ENCODE measurements at regions not wholly inside any gene's neighbourhood (a gene's known extent, or its start where the extent isn't known, plus 50 kb on each side); places are given as distances from the start of the nearest gene placed in this dataset.
A peak's percentile ranks its signal among the peaks of the same experiment; 100 is the strongest.
"Not testable (repeated sequence)": the region's sequence is repeated elsewhere in the genome, so short reads cannot be mapped to it uniquely, and the experiment has no call there.

GRCh38 chr1:120557605-120558302, 142.9 kb downstream of the NBPF8 start:
- not testable (repeated sequence) for DNase-seq

DNA sequence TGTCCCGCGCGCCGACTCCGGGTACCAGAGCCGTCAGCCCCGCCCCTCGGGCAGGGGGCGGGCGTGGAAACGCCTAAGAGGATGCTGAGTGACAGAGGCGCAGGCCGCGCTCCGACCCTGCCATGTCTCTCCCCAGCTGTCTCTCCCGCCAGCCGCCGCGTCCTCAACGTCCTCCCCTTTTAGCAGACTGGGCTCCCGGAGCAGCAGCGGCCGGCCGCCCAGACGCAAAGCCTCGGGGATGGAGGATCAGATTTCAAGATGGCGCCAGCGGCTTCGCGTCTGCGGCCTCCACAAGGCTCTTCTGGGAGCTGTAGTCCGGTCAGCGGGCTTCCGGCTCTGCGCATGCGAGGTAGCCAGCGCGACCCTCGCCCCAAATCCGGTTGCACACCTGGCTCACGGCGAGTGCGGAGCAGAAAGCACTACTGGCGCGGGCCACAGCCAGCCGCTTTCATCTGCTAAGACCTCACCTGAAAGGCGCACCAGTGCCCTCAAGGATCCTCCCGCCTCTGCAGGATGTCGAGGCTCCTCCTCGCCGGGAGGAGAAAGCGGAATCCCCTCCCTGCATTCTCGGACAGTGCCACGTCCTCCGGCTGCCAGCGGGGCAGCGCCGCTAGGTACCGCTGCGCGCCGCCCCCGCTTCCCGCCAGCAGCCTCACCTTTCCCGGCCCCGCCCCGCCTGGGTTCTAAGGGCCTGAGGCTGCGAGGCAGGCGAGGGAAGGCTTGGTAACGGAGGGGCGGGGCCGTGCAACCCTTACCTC, 143.6 kb downstream of the NBPF8 start:
- DNase-seq: peak; percentile 28

GRCh38 chr1:120561767-120562166, 146.9 kb downstream of the NBPF8 start:
- not testable (repeated sequence) for DNase-seq

- DNase-seq: not testable (repeated sequence)
Measured at GRCh38 chr1:120565396-120565795, 150.6 kb downstream of the NBPF8 start.

DNA sequence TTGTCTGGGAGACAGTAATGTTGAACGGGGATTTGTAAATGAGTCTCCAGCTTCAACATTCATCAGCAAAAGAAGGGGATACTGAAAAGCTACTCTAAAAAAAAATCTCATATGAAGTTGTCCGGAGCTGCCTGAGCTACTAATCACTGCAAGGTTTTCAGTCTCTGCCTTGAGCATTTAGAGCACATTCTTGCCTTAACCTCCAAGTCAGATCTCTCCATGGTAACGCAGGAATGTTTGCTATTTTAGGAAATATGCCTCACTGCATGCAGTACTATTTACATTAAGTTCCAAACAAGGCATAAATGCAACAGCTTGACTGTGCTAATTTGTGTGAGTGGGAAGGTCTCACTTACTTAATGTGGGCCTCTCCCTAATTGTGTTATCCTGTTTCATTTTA, 152.8 kb downstream of the NBPF8 start:
- not testable (repeated sequence) for DNase-seq

- DNase-seq: not testable (repeated sequence)
Measured at GRCh38 chr1:120575201-120575600, 148.5 kb upstream of the NBPF26 start.

DNA sequence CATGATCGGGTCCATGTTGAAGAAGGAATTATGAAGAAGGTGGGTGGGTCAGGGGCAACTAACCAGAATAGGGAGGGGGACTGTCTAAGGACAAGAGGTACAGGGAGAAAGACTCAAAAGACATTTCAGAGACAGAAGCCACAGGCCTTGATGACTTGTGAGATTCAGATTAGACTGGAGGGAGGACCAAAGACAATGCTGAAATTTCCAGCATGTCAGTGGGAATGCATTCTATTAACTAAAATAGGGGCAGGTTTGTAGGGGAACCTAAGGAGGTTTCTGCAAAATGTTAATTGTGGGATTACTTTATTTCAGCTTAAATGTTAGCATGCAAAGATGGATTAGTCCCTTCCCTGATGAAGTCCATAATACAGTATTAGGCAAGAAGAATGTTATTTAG, 141.6 kb upstream of the NBPF26 start:
- DNase-seq: not testable (repeated sequence)

DNA sequence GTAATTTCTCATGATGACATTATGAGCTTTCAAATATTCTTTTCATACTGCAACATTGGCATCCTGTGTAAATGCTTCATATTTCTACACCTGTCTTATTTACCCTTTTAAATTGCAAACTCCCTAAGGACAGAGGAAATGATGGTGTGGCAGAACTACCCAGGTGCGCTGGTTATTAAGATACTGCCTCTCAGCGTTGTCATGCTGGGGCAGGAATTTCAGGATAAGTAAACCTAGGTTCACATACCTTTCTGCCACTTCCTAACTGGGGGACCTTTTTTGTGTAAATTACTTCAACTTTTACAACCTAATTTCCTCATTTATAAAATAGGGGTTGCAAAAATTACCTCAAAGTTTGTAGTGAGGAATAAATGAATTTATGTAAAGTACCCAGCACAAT, 137.7 kb upstream of the NBPF26 start:
- DNase-seq: not testable (repeated sequence)

- DNase-seq: not testable (repeated sequence)
Measured at GRCh38 chr1:120588811-120589210, 134.9 kb upstream of the NBPF26 start.

DNA sequence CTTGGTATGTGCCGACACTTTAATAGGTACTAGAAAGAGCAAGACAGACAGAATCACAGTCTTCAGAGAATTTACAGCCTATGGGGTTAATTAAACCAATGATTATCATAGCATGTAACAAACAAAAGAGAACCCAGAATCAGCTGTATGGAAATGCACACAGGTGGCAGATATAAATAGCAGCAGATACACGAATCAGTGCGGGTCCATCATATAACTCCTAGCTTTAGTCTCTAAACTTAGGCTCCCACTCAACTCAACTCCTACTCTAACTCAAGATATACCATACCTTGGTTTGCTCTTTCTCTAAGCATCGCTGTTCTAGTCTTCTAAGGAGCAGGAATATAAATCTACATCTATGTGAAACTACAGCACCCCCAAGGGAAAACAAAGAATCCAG, 132.0 kb upstream of the NBPF26 start:
- not testable (repeated sequence) for DNase-seq

- not testable (repeated sequence) for DNase-seq
Measured at GRCh38 chr1:120592943-120593342, 130.8 kb upstream of the NBPF26 start.

DNA sequence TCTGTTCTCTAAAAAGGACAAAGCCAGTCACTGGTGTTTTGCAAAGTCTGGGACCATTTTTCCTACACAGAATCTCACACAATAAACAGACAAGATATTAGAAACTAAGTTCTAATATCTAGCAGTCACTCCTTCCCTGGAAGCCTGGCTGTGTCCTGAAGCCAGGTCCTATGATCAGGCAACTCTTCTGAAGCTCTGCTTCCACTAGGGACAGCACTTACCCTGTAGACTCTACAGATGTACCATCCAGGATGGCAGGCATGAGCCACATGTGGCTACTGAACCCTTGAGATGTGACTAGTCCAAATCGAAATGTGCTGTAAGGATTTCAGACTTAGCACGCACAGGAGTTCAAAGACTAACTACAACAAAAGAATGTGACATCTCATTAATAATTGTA, 130.1 kb upstream of the NBPF26 start:
- DNase-seq: not testable (repeated sequence)

DNA sequence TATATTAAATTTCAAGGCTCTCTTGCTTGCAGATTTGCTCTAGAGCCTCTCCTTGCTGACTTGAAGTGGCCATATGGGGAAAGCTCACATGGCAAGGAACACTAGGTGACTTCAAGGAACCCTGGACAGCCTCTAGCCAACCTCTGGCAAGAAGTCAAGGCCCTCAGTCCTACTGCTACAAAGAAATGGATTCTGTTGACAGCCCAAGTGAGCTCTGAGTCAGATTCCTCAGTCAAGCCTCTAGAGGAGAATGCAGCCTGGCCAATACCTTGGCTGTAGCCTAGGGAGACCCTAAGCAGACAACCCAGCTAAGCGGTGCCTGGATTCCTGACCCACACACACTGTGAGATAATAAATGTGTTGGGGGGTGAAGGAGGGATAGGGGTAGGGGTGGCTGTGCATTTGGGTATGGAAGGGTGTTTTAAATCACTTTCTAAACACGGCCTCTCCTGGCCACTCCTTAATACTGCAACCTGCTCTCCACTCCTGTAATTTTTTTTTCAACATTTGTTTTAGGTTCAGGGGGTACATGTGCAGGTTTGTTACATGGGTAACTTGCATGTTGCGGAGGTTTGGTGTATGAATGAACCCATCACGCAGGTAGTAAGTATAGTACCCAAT, 125.3 kb upstream of the NBPF26 start:
- not testable (repeated sequence) for DNase-seq

- not testable (repeated sequence) for DNase-seq
Measured at GRCh38 chr1:120599511-120599910, 124.2 kb upstream of the NBPF26 start.

DNA sequence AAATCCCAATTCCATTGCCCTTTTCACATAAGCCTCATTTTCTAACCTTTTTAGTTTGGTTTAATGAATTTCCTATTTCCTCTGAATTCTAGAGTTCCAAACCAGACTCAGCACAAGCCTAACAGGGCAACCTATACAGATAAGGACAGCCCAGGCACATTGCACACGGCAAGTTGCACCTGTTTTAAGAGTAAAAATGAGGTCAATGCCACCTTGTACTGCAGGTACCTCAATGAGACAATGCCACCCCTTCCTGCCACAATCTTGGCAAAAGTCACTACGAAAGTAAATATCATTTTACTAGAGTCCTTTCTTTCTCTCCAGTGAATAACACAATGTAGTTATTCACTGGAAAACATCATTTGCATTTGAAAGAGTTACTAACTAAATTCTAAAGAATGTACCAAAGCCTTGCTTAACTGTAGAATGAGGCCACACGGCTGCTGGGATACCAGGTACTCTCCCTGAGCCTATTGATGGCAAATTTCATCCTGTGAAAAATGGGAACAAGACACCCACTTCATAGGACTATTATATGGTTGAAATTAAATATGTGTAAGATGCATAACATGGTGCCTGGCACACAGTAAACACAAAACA, 123.2 kb upstream of the NBPF26 start:
- DNase-seq: not testable (repeated sequence)

DNA sequence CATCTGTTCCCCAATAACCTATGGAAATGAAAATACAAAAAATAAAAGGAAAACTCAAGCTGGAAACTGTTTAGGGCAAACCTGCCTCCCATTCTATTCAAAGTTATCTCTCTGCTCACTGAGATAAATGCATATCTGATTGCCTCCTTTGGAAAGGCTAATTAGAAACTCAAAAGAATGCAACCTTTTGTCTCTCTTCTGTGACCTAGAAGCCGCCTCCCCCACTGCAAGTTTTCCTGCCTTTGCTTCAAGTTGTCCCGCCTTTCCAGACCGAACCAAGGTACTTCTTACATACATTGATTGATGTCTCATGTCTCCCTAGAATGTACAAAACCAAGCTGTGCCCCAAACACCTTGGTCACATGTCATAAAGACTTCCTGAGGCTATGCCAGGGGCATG, 115.9 kb upstream of the NBPF26 start:
- not testable (repeated sequence) for DNase-seq

DNA sequence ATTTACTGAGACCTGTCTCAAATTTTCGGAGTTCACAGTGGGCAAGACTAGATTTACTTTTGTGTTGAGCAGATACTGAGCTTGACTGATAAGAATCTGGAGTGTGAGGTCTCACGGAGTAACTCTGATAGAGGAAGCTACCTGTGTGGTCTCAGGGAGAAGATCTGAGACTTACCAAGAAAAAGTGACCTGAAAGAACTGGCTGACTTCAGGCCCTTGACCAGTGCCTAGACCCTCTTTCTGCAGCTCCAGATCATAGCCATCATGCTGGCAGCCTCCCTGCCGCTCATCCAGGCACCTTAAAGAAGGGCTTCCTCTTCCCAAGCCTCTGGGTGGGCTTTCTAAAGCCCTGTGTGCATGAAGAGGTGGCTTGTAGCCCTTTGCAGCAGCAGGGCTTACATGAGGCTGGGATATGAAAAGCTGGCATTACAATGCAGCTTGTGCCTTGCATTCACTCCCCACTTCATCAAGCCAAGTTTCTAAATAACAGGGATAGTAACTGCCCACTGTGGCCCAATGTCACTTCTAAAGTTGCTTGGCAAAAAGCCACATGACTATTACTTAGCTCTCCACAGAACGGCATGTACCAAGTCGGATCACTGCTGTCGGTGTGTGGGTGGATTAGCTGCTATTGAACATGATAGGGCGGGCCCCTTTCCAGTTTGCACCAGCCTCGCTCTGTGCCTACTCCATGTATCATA, 115.3 kb upstream of the NBPF26 start:
- DNase-seq: not testable (repeated sequence)

DNA sequence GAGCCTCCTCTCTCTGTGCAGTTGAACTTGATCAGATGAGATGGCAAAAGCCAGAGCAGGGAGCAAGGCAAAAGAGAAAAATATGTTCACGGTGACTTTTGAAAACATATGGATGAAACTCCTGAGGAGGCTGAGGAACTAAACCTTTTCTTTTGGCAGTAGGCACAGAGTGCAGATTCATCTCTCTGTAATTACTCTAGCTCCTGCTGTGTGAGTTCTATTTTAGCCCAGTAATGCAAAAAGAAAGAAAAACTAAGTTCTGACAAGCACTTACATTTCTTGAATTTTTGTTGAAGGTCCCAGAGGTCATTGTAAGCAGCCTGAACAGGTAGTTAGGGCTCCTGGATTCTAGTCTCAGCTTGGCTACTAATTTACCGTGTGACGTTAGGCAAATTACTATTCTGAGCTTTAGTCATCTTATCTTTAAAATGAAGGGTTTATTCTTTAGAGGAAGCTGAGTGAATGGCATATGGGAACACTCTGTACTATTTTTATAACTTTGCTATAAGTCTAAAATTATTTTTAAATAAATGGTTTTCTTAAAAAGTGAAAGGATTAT, 114.7 kb upstream of the NBPF26 start:
- DNase-seq: not testable (repeated sequence)

GRCh38 chr1:120609834-120610233, 113.9 kb upstream of the NBPF26 start:
- not testable (repeated sequence) for DNase-seq

DNA sequence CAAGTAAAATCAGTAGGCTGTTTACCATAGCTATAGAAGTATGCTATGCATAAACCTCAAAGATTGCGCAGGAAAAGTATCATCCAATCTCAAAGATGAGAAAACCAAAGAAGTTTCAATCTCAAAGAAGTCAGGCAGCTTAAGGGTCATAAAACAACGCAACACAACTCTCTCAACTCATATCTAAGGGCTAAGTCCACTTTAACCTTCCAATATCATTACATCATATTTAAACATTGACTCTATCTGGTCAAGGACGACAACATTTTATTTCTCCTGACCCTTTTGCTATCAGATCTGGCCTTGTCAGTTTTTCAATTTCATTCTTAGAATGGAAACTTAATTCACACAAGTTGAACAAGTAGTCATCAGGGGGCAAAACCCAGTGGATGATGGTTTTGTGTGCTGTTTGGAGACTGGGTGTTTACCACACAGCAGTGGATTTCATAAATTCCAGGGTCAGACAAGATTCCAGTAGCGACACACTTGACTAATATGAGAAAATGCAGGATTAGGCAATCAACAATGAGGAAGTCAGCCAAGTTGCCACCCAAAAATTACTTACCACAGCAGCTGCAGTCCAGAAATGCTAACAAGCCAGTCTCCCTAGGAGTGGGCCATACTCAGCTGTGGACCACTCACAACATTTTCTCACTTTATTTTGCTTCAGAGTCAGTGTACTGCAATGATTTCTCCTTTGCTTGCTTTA, 108.7 kb upstream of the NBPF26 start:
- DNase-seq: not testable (repeated sequence)

- DNase-seq: not testable (repeated sequence)
Measured at GRCh38 chr1:120617493-120617892, 106.3 kb upstream of the NBPF26 start.

Measured in NCI-H2227 treated with DMSO at 0.1 percent for 48 hours (cell line).